HG03280 (cell line): ENCODE measurements at regions not wholly inside any gene's neighbourhood (a gene's known extent, or its start where the extent isn't known, plus 50 kb on each side); places are given as distances from the start of the nearest gene placed in this dataset.
"Not testable (repeated sequence)": the region's sequence is repeated elsewhere in the genome, so short reads cannot be mapped to it uniquely, and the experiment has no call there.

Source experiments
- ATAC-seq: cut with Tn5 transposase; IDR thresholded peaks from one replicate; pipeline ENCODE4 v1.9.1; 2021; ENCODE audit warnings: mild to moderate bottlenecking, moderate library complexity; ENCODE audit not compliant: unreplicated experiment

DNA sequence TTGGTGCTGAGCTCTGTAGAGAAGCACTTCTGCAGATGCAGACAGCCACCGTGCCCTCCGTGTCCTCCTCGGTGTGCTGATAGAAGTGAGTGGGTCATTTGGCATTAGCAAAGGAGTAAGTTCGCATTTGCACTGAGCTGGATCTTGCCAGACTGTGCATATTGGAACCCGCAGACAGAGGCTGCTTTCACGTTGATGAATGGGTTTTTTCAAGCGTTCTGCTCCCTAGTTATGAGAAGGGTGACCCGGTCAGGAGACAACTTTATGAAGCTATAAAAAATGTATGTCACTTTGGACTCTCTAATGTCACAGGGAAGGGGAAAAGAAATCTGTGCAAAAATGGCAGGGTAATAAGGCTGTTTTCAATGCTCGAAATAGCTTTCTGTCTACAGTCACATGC, 739.4 kb downstream of the MCTP2 start:
- ATAC-seq, result no peak

- no peak for ATAC-seq
These were observed 741.0 kb downstream of the MCTP2 start for GRCh38 chr15:94972314-94972713.

DNA sequence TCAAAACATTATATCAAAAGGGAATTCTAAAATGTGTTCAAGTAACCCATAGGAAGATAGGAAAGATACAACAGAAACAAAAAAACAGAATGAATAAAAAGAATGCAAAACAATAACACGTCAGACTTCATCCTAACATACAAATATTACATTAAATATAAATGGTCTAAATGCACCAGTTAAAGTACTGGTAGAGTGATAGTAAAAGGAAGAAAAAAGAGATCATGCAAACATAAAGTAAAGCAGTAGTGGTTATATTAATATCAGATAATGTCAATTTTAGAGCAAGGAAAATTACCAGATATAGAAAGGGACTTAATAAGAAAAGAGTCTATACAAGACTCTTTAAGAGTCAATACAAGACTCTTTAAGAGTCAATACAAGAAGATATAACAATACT, 755.7 kb downstream of the MCTP2 start:
- ATAC-seq, result no peak

DNA sequence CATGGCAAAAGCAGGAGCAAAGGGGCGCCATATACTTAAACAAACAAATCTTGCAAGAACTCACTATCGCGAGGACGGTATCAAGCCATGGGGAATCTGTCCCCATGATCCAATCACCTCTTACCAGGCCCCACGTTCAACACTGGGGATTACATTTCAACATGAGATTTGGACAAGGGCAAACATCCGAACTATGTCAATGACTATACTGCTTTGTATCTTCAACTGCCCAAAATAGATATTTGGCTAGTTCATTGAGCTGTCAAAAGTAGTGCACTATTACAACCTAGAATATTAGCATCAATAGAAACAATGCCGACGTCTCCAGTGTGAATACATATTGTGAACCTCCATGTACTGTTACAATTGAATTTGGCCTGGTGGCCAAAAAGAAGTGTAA, 760.4 kb downstream of the MCTP2 start:
- ATAC-seq, result no peak

- no peak for ATAC-seq
These were observed 778.3 kb downstream of the MCTP2 start for GRCh38 chr15:95009635-95010034.

DNA sequence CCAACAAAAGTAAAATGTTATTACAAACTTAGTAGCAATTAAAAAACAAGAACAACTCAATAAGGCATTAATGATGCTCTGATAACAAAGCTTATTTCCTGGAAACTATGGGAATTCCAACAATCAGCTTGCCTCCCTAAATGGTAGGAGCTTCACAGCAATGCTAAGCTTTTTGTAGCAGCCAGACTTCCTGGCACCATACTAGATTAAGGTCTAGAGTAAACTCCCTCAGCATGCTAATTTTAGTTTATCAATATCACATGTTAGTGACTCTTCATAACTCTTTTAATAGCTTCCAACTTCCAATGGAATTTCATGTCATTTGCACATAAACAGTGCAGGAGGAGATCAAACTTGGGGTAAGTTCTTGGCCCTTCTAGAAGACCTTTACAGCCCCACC, 782.0 kb downstream of the MCTP2 start:
- ATAC-seq, result no peak

- no peak for ATAC-seq
These were observed 785.3 kb downstream of the MCTP2 start for GRCh38 chr15:95016511-95017229.

GRCh38 chr15:95017666-95018328, 786.4 kb downstream of the MCTP2 start:
- ATAC-seq, result no peak

DNA sequence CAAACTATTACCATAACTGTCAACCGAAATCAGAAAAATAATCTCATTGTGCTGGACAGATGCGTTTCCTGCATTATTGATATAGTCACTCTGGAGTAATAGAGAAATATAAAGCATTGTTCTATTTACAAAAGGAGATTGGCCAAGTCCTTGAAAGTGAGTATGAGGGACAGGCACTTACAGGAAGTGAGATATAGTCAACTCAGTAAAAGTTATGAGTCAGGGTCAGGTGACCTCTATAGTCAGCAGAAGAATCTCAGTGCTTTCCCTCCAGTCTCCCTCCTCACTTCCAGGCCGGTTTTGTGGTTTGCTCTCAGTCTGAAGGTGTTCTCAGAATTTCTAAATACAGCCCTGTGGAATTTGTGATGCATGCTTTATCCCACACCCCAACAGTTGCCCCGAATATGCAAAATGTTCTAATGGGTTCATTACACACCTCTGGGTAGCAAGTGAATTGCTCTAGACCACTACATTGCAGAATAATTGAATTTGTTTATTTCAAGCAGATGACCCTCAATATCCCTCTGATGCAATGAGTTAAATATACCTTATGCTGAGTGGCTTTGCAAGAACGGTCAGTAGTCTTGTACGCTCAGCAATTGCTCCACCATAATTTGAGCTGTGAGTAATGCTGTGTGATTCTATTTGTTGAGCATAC, 787.7 kb downstream of the MCTP2 start:
- no peak for ATAC-seq

DNA sequence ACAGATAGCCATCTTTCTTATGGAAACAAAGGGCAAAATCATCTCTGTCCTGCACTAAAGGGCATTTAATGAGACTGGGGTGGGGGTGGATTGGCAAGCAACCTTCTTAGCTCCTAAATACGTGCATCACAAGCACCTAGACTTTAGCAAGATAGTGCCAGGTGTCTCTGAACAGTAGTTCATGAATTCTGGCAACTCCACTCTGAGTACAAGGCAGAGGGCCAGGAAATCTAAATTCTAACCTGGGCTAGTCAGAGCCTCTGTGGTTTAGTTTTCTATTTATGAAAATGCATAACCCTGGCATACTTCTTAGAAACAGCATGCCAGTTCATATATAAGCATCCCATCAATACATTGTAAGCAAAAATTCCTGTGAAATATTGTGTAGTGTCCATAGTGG, 788.5 kb downstream of the MCTP2 start:
- ATAC-seq, result no peak

GRCh38 chr15:95021816-95022215, 790.5 kb downstream of the MCTP2 start:
- ATAC-seq, result no peak

DNA sequence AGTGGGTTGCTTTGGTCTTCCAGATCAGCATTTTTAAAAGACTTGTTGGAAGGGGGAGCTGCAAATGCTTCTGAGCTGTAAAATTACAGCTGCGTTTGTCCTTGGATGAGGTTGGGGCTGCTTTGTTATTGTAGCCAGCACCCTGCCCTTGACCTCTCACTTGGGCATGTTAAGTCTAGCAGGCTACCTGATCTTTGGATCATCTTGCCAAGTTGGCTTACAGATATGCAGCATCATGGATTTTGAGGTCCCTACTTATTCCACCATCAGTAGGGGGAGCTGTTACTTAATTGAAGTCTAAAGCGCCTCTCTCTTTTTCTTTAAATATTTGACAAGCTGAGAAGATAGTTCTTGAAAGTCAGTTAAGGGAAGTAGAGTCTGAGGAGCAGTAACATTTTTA, 793.0 kb downstream of the MCTP2 start:
- no peak for ATAC-seq

DNA sequence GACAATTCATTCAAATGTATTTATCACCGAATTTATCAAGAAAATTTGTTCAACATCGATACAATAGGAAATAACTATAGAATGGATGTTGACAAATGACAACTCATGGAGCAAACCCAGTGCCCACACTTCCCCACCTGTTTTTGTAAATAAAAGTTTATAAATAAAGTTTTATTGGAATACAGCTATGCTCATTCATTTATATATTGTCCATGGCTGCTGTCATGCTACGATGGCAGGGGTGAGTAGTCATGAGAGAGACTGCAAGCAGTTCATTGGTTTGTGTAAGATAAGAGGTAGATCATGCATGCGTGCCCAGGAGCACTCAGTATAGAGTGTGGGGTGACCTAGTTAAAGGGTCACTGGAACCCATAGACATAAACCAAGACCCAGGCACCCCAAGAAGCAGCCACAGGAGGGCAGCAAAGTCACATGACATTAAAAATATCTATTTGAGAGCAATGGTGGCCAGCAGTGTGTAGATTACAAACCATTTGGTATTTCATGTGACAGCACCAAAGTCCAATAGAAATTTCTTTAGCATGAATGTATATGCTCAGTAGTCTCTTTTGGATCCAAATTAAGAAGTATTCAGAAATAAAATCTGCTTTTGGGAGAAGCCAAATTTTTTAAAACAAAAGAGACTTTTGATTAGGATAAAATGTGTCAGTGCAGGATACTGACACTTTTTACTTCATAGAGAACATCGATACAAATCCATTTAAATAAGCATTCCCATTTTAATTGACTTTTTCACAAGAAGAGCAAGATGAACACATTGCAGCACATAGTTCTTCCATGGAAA, 794.8 kb downstream of the MCTP2 start:
- ATAC-seq, result no peak

- no peak for ATAC-seq
These were observed 796.6 kb downstream of the MCTP2 start for GRCh38 chr15:95027981-95028380.

- ATAC-seq, result no peak
These were observed 800.8 kb downstream of the MCTP2 start for GRCh38 chr15:95032156-95032555.

- no peak for ATAC-seq
These were observed 803.7 kb downstream of the MCTP2 start for GRCh38 chr15:95035106-95035505.

DNA sequence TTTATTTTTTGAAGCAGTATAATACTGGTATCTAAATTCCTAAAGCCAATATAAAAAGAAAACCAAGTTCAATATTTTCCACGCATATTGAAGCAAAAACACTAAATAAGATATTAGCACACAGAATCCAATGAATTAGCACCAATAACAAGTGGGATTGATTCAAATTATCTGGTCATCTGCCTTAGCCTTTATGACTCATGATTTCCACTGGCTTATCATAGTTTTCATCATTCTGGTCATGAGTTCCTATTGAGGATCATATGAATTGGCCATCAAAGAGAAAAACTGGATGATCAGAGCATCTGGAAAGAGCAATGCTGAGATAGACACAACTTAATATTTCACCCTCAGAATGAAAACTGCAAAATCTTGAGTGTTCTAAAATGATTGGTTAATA, 809.9 kb downstream of the MCTP2 start:
- no peak for ATAC-seq

DNA sequence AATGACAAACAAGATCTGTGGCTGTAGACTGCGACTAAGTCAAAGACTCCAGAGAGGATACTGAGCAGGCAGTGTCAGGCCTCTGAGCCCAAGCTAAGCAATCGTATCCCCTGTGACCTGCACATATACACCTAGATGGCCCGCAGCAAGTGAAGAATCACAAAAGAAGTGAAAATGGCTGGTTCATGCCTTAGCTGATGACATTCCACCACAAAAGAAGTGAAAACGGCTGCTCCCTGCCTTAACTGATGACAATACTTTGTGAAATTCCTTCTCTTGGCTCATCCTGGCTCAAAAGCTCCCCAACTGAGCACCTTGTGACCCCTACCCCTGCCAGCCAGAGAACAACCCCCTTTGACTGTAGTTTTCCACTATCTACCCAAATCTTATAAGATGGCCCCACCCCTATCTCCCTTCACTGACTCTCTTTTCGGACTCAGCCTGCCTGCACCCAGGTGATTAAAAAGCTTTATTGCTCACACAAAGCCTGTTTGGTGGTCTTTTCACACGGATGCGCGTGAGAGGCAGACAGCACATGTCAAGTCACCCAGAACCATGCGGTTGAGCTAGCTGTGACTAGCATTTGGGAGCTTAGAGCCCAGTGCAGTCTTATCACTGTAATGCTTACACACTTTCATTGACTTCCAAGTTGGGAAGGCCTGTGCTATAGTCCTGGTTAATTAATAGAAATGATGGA, 812.0 kb downstream of the MCTP2 start:
- not testable (repeated sequence) for ATAC-seq

GRCh38 chr15:95043933-95044313, 812.6 kb downstream of the MCTP2 start:
- no peak for ATAC-seq

- ATAC-seq, result no peak
These were observed 813.5 kb downstream of the MCTP2 start for GRCh38 chr15:95044745-95045417.
